ENCODE measurements at regions not wholly inside any gene's neighbourhood (a gene's known extent, or its start where the extent isn't known, plus 50 kb on each side); places are given as distances from the start of the nearest gene placed in this dataset.

GRCh38 chr5:115428676-115429075 lies 115.9 kb downstream of the FEM1C start:
- TF ChIP-seq, protein P1, sequence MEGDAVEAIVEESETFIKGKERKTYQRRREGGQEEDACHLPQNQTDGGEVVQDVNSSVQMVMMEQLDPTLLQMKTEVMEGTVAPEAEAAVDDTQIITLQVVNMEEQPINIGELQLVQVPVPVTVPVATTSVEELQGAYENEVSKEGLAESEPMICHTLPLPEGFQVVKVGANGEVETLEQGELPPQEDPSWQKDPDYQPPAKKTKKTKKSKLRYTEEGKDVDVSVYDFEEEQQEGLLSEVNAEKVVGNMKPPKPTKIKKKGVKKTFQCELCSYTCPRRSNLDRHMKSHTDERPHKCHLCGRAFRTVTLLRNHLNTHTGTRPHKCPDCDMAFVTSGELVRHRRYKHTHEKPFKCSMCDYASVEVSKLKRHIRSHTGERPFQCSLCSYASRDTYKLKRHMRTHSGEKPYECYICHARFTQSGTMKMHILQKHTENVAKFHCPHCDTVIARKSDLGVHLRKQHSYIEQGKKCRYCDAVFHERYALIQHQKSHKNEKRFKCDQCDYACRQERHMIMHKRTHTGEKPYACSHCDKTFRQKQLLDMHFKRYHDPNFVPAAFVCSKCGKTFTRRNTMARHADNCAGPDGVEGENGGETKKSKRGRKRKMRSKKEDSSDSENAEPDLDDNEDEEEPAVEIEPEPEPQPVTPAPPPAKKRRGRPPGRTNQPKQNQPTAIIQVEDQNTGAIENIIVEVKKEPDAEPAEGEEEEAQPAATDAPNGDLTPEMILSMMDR (IDR thresholded peaks at IDR 0.05; ENCODE audit: low read depth, low read length, missing input control), result no peak
- no peak for TF ChIP-seq RAD21 (IDR thresholded peaks at IDR 0.05)

Measured in liver (tissue), 3 donors.